GM12878 (cell line): ENCODE measurements at regions not wholly inside any gene's neighbourhood (a gene's known extent, or its start where the extent isn't known, plus 50 kb on each side); places are given as distances from the start of the nearest gene placed in this dataset.

Experiments
- ATAC-seq: fragments of 200-7000 bp; cut with Tn5 transposase; 3 replicates; pipeline ENCODE4 v1.9.1; 2020; ENCODE audit warnings: mild to moderate bottlenecking, moderate library complexity
- BruUV-seq: library from RNA; stranded (reverse); fragments of 400-500 nt; replicated peaks from 2 replicates; lab custom pipeline; 2021; lab: Mats Ljungman, UMichigan
- CTCF ChIA-PET: fragments of 300-600 bp; sonication (Branson Sonifier 250); formaldehyde crosslinking; extraction: SDS; loops from one replicate; lab custom pipeline; 2021; ENCODE audit warnings: inconsistent platforms; lab: Yijun Ruan, JAX
- POLR2A ChIA-PET: fragments of 350-600 bp; formaldehyde crosslinking; extraction: SDS; loops from one replicate; lab custom pipeline; 2021; ENCODE audit warnings: inconsistent platforms; lab: Charles Lee
- RAD21 ChIA-PET: fragments of 300-600 bp; sonication (Branson Sonifier 250); formaldehyde crosslinking; loops from one replicate; lab custom pipeline; 2023; ENCODE audit warnings: antibody characterized with exemption; ENCODE audit not compliant: unreplicated experiment; lab: Charles Lee
- SMC1A ChIA-PET: fragments of 300-600 bp; sonication (Branson Sonifier 250); formaldehyde crosslinking; loops from one replicate; lab custom pipeline; 2023; ENCODE audit not compliant: unreplicated experiment, uncharacterized antibody; lab: Charles Lee
- DNase-seq: peaks from one replicate; pipeline ENCODE4 v3.0.0-alpha.2; 2011; ENCODE audit warnings: low read depth, low spot score
- FAIRE-seq: peaks from 3 replicates; lab custom pipeline; 2011; peaks lifted over from hg19 to GRCh38; lab: Jason Lieb, UNC
- H2AFZ ChIP-seq: 2 replicates; pipeline ENCODE4 v1.6.0; 2011; ENCODE audit warnings: low read depth, low read length, control low read depth; ENCODE audit not compliant: control insufficient read depth
- H3K27ac ChIP-seq: 2 replicates; pipeline ENCODE4 v1.5.1; 2011; ENCODE audit warnings: control low read depth; ENCODE audit not compliant: control insufficient read depth, insufficient read depth
- H3K27me3 ChIP-seq, 2 experiments: replicated peaks in 1 of 2; 2 replicates each; pipeline versions ENCODE4 v1.6.0 to v1.6.1; 2011; ENCODE audit warnings: low read length in 1 of 2; ENCODE audit not compliant: control insufficient read depth in 2 of 2, insufficient read depth in 2 of 2
- H3K36me3 ChIP-seq, 2 experiments: 2 replicates each; pipeline ENCODE4 v1.5.1; 2011; ENCODE audit warnings: low read length in 1 of 2; ENCODE audit not compliant: control insufficient read depth in 2 of 2, insufficient read depth in 2 of 2
- H3K4me1 ChIP-seq: 2 replicates; pipeline ENCODE4 v1.6.1; 2011; ENCODE audit warnings: mild to moderate bottlenecking, low read length, moderate library complexity, mixed read lengths; ENCODE audit not compliant: control insufficient read depth, insufficient read depth
- H3K4me2 ChIP-seq: 2 replicates; pipeline ENCODE4 v1.6.0; 2011; ENCODE audit warnings: control low read depth; ENCODE audit not compliant: control insufficient read depth, insufficient read depth
- H3K4me3 ChIP-seq: fragments of 200-600 bp; sonication (generic); 2 replicates; pipeline ENCODE4 v1.5.1; 2016
- H3K79me2 ChIP-seq: 2 replicates; pipeline ENCODE4 v1.6.0; 2011; ENCODE audit warnings: low read length; ENCODE audit not compliant: control insufficient read depth, insufficient read depth
- H3K9ac ChIP-seq: 2 replicates; pipeline ENCODE4 v1.8.0; 2011; ENCODE audit warnings: low read length, control low read depth, mixed read lengths; ENCODE audit not compliant: control insufficient read depth, insufficient read depth
- H3K9me3 ChIP-seq: replicated peaks from 3 replicates; pipeline ENCODE4 v1.5.1; 2011; ENCODE audit warnings: mild to moderate bottlenecking, low read length; ENCODE audit not compliant: control insufficient read depth, insufficient read depth
- H4K20me1 ChIP-seq: 2 replicates; pipeline ENCODE4 v1.6.0; 2011; ENCODE audit not compliant: control insufficient read depth, insufficient read depth
- BACH1 ChIP-seq: fragments of 450-650 bp; IDR thresholded peaks from 2 replicates; pipeline ENCODE4 v1.6.1; 2017; ENCODE audit warnings: mild to moderate bottlenecking, borderline replicate concordance
- CBFB ChIP-seq: IDR thresholded peaks from 2 replicates; pipeline ENCODE4 v1.6.1; 2016; ENCODE audit warnings: antibody characterized with exemption, low read depth
- ETV6 ChIP-seq, 2 experiments: fragments of 450-650 bp in 1 of 2; IDR thresholded peaks in 1 of 2; conservative IDR thresholded peaks in 1 of 2; 2 replicates each; pipeline ENCODE4 v1.6.1; 2014; ENCODE audit warnings: antibody characterized with exemption in 1 of 2, borderline replicate concordance in 1 of 2, low read depth in 1 of 2, mild to moderate bottlenecking in 1 of 2, moderate library complexity in 1 of 2
- IKZF1 ChIP-seq: fragments of 450-650 bp; conservative IDR thresholded peaks from 2 replicates; pipeline ENCODE4 v1.6.1; 2017; ENCODE audit warnings: antibody characterized with exemption, mild to moderate bottlenecking
- MLLT1 ChIP-seq: fragments of 450-650 bp; IDR thresholded peaks from 2 replicates; pipeline ENCODE4 v1.6.1; 2016; ENCODE audit warnings: mild to moderate bottlenecking
- WGBS: methylation state at CpG from one replicate; pipeline ENCODE4 v1.1.6; 2016; ENCODE audit warnings: low lambda C conversion rate; ENCODE audit not compliant: insufficient replicate concordance, insufficient coverage; ENCODE audit errors: missing lambda C conversion rate; 5-methylcytosine and 5-hydroxymethylcytosine counted together
- in situ Hi-C: fragments of 300-500 bp; cut with MboI; formaldehyde crosslinking; loops from 9 replicates; pipeline ENCODE4 v1.14.3; 2018; ENCODE audit warnings: mixed read lengths
- intact Hi-C: fragments of 100-400 bp; cut with micrococcal nuclease; formaldehyde crosslinking; loops from one replicate; pipeline ENCODE4 v1.14.2; 2022; ENCODE audit not compliant: unreplicated experiment

GRCh38 chr10:128879441-128880140 lies 587.5 kb upstream of the MGMT start:
- ChIA-PET POLR2A (no interaction called here), SMC1A (no interaction called here)
- FAIRE-seq: no peak
- H3K9ac ChIP-seq: no peak overlapping the region
- TF ChIP-seq MLLT1 (no peak), CBFB (no peak), IKZF1 (no peak)
- TF ChIP-seq, all 136 proteins: peak for 0
- RAD21 ChIA-PET: no interaction called here
- BruUV-seq: no TSS peak
- 0% methylated on average over 4 of the region's 4 CpGs for WGBS
- H3K4me3 ChIP-seq: no peak overlapping the region
- DNase-seq (no peak), ATAC-seq (no peak)
- H3K79me2 ChIP-seq: no peaks in the 10 kb centered on the region
- no peaks in the 10 kb centered on the region for H3K9me3 ChIP-seq
- intact Hi-C loops (no loop called here), in situ Hi-C loops (no loop called here)
- H4K20me1 ChIP-seq: no peaks in the 10 kb centered on the region
- H2AFZ ChIP-seq: no peak overlapping the region
- CTCF ChIA-PET: no interaction called here
- H3K27ac ChIP-seq: no peak overlapping the region
- no peaks in the 10 kb centered on the region for H3K4me1 ChIP-seq
- H3K27me3 ChIP-seq: no peaks in the 10 kb centered on the region
- H3K4me2 ChIP-seq: no peak overlapping the region
- H3K36me3 ChIP-seq: no peaks in the 10 kb centered on the region

GRCh38 chr10:128880159-128880725 lies 586.8 kb upstream of the MGMT start:
- FAIRE-seq (no peak), DNase-seq (no peak), ATAC-seq (no peak)
- Histone ChIP-seq H3K9ac (no peak overlapping the region), H3K27ac (no peak overlapping the region), H3K4me2 (no peak overlapping the region), H3K79me2 (no peaks in the 10 kb centered on the region), H4K20me1 (no peaks in the 10 kb centered on the region), H3K4me3 (no peak overlapping the region), H3K36me3 (no peaks in the 10 kb centered on the region), H3K27me3 (no peaks in the 10 kb centered on the region), H3K4me1 (no peaks in the 10 kb centered on the region), H3K9me3 (no peaks in the 10 kb centered on the region), H2AFZ (no peak overlapping the region)
- TF ChIP-seq ETV6 (conservative IDR thresholded peaks at IDR 0.05 in 1 of 2, IDR thresholded peaks at IDR 0.05 in 1 of 2; ENCODE audit: borderline replicate concordance in 1 of 2, low read depth in 1 of 2) (no peak), BACH1 (no peak)
- SMC1A ChIA-PET: no interaction called here
- in situ Hi-C loops: no loop called here
- CTCF ChIA-PET: no interaction called here
- WGBS: 23% methylated on average over 4 of the region's 4 CpGs
- RAD21 ChIA-PET: no interaction called here
- intact Hi-C loops: no loop called here
- BruUV-seq: no TSS peak
- POLR2A ChIA-PET: no interaction called here
